ENCODE measurements at regions not wholly inside any gene's neighbourhood (a gene's known extent, or its start where the extent isn't known, plus 50 kb on each side); places are given as distances from the start of the nearest gene placed in this dataset.

GRCh38 chr4:15235135-15235534 lies 192.7 kb upstream of the C1QTNF7 start:
- TF ChIP-seq CHD2 (IDR thresholded peaks at IDR 0.05; ENCODE audit: borderline replicate concordance, low read depth, low read length) (no peak), POLR2A (IDR thresholded peaks at IDR 0.05; ENCODE audit: low read depth, low read length) (no peak), REST (IDR thresholded peaks at IDR 0.05; ENCODE audit: low read depth, low read length) (no peak), CTCF (IDR thresholded peaks at IDR 0.05 in 2 of 3, conservative IDR thresholded peaks at IDR 0.05 in 1 of 3; ENCODE audit: control insufficient read depth in 2 of 3, extremely low read depth in 1 of 3, insufficient read depth in 1 of 3, low read depth in 3 of 3, low read length in 3 of 3) (no peak), SUZ12 (IDR thresholded peaks at IDR 0.05; ENCODE audit: unreplicated experiment) (no peak), NR2C2 (IDR thresholded peaks at IDR 0.05; ENCODE audit: borderline replicate concordance, control insufficient read depth, insufficient read length, low read depth) (no peak), SUPT20H (IDR thresholded peaks at IDR 0.05; ENCODE audit: borderline replicate concordance, control insufficient read depth, low read depth, low read length) (no peak), ZNF592 (IDR thresholded peaks at IDR 0.05) (no peak), CUX1 (IDR thresholded peaks at IDR 0.05; ENCODE audit: insufficient replicate concordance, low read depth, low read length) (no peak), RBBP5 (conservative IDR thresholded peaks at IDR 0.05) (no peak), EGR1 (IDR thresholded peaks at IDR 0.05; ENCODE audit: borderline replicate concordance in 1 of 2, low read depth in 2 of 2, low read length in 2 of 2) (no peak), BRCA1 (IDR thresholded peaks at IDR 0.05; ENCODE audit: low read depth, low read length) (no peak)
